ENCODE measurements at regions not wholly inside any gene's neighbourhood (a gene's known extent, or its start where the extent isn't known, plus 50 kb on each side); places are given as distances from the start of the nearest gene placed in this dataset.

DNA sequence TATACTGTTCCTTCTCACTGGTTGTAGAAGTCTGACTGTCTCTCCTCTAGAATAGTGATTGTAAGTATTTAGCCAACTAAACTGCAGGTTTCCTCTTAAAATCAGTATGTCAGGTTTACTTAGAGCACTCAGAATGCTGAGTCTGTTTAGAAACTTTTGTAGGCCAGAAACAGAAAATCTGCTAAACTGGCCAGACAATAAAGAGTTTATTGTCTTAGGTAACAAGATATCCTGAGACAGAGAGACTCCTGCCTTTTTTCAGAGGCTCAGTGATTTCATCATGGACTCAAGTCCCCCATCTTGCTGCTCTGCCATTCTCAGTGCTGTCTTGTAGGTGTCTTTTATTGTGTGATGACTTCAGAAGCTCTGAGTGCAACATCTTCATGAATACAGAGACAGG, 279.0 kb downstream of the MFSD1 start:
- Histone ChIP-seq H3K27ac (ENCODE audit: low read length) (no peak overlapping the region), H3K27me3 (ENCODE audit: insufficient read depth, low read depth, low read length) (no peaks in the 10 kb centered on the region), H3K9me3 (ENCODE audit: low read length) (peaks cover 6% of the 10 kb centered on the region), H3F3A (ENCODE audit: insufficient read depth, low read length, poor library complexity, severe bottlenecking) (no peaks in the 10 kb centered on the region), H3K4me2 (ENCODE audit: low read length) (no peak overlapping the region), H3K36me3 (ENCODE audit: insufficient read depth, low read length) (no peaks in the 10 kb centered on the region), H2AFZ (ENCODE audit: low read depth, low read length) (no peak overlapping the region), H3K9ac (ENCODE audit: low read length) (no peak overlapping the region), H3K9me2 (ENCODE audit: insufficient read depth, low read length) (no peaks in the 10 kb centered on the region), H3K4me3 (ENCODE audit: low read length) (no peak overlapping the region), H4K20me1 (ENCODE audit: insufficient read depth) (no peaks in the 10 kb centered on the region), H3K79me2 (replicated peaks; ENCODE audit: insufficient read depth, low read length) (no peaks in the 10 kb centered on the region)
- TF ChIP-seq EP300 (conservative IDR thresholded peaks at IDR 0.05; ENCODE audit: poor library complexity, severe bottlenecking) (no peak), POLR2AphosphoS5 (IDR thresholded peaks at IDR 0.05) (no peak), REST (IDR thresholded peaks at IDR 0.05; ENCODE audit: borderline replicate concordance) (no peak), MXI1 (conservative IDR thresholded peaks at IDR 0.05; ENCODE audit: poor library complexity, severe bottlenecking) (no peak), SMC3 (conservative IDR thresholded peaks at IDR 0.05; ENCODE audit: poor library complexity) (no peak)

DNA sequence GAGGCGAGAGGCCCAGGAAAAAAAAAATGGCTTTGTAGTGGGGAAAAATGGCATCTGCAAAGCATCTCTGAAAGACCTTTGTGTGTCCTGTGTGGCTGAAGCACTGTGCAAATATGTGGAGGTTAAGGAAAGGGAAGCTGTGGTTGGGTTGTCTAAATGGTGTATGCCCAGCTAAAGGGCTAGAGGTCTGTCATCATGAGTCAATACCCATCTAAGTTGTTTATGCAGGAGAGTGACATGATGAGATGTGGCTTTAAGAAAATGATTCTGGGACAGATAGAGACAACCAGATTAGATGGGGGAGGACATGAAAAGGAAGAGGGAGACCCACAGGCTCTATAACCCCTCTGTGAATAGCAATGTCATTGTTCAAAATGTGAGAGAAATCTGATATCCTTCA, 280.7 kb downstream of the MFSD1 start:
- H3F3A ChIP-seq (ENCODE audit: insufficient read depth, low read length, poor library complexity, severe bottlenecking): no peaks in the 10 kb centered on the region
- H3K4me2 ChIP-seq (ENCODE audit: low read length): no peak overlapping the region
- no peaks in the 10 kb centered on the region for H3K27me3 ChIP-seq (ENCODE audit: insufficient read depth, low read depth, low read length)
- no peak overlapping the region for H3K4me3 ChIP-seq (ENCODE audit: low read length)
- no peak overlapping the region for H3K9ac ChIP-seq (ENCODE audit: low read length)
- TF ChIP-seq CTCF (IDR thresholded peaks at IDR 0.05; ENCODE audit: poor library complexity, severe bottlenecking): no peak
- TF ChIP-seq RAD21 (conservative IDR thresholded peaks at IDR 0.05): no peak
- no peak for TF ChIP-seq SMC3 (conservative IDR thresholded peaks at IDR 0.05; ENCODE audit: poor library complexity)
- no peak for TF ChIP-seq EP300 (conservative IDR thresholded peaks at IDR 0.05; ENCODE audit: poor library complexity, severe bottlenecking)
- no peak for TF ChIP-seq POLR2AphosphoS5 (IDR thresholded peaks at IDR 0.05)
- no peak for TF ChIP-seq MXI1 (conservative IDR thresholded peaks at IDR 0.05; ENCODE audit: poor library complexity, severe bottlenecking)
- TF ChIP-seq EZH2 (IDR thresholded peaks at IDR 0.05; ENCODE audit: borderline replicate concordance, insufficient read depth, low read length, poor library complexity, severe bottlenecking): no peak
- TF ChIP-seq REST (IDR thresholded peaks at IDR 0.05; ENCODE audit: borderline replicate concordance): no peak
- H3K9me2 ChIP-seq (ENCODE audit: insufficient read depth, low read length): no peaks in the 10 kb centered on the region
- peaks cover 6% of the 10 kb centered on the region for H3K9me3 ChIP-seq (ENCODE audit: low read length)
- H3K79me2 ChIP-seq (replicated peaks; ENCODE audit: insufficient read depth, low read length): no peaks in the 10 kb centered on the region
- H2AFZ ChIP-seq (ENCODE audit: low read depth, low read length): no peak overlapping the region
- no peak overlapping the region for H3K27ac ChIP-seq (ENCODE audit: low read length)
- H4K20me1 ChIP-seq (ENCODE audit: insufficient read depth): no peaks in the 10 kb centered on the region
- H3K36me3 ChIP-seq (ENCODE audit: insufficient read depth, low read length): no peaks in the 10 kb centered on the region

Data from neural cell (in vitro differentiated cells).